ENCODE measurements at regions not wholly inside any gene's neighbourhood (a gene's known extent, or its start where the extent isn't known, plus 50 kb on each side); places are given as distances from the start of the nearest gene placed in this dataset.
A peak's percentile ranks its signal among the peaks of the same experiment; 100 is the strongest.

GRCh38 chr14:80323038-80323665 lies 111.8 kb upstream of the DIO2 start:
- Mint-ChIP-seq H3K4me1 (ENCODE audit: low read depth) (no peaks in the 10 kb centered on the region), H3K27me3 (ENCODE audit: insufficient read depth) (no peaks in the 10 kb centered on the region), H3K4me3 (no peak overlapping the region), H3K9me3 (no peaks in the 10 kb centered on the region), H3K27ac (no peak overlapping the region), H3K36me3 (ENCODE audit: low read depth) (no peaks in the 10 kb centered on the region)
- DNase-seq: no peak
- TF ChIP-seq CTCF (IDR thresholded peaks at IDR 0.05): no peak

GRCh38 chr14:80316441-80316840 lies 105.1 kb upstream of the DIO2 start:
- Mint-ChIP-seq H3K27me3 (ENCODE audit: insufficient read depth) (no peaks in the 10 kb centered on the region), H3K4me1 (ENCODE audit: low read depth) (peaks cover 26% of the 10 kb centered on the region), H3K27ac (peak overlapping the region; percentile 72; the same call in 1 of the 2 replicates), H3K4me3 (peak overlapping the region; percentile 16; the same call in 1 of the 2 replicates), H3K36me3 (ENCODE audit: low read depth) (no peaks in the 10 kb centered on the region), H3K9me3 (no peaks in the 10 kb centered on the region)
- no peak for DNase-seq
- TF ChIP-seq CTCF (IDR thresholded peaks at IDR 0.05): no peak

- DNase-seq: peak; percentile 13
- no peak for TF ChIP-seq CTCF (IDR thresholded peaks at IDR 0.05)
- Mint-ChIP-seq H3K27ac (peak overlapping the region; percentile 72; the same call in 1 of the 2 replicates), H3K4me3 (peak overlapping the region; percentile 16), H3K27me3 (ENCODE audit: insufficient read depth) (no peaks in the 10 kb centered on the region), H3K4me1 (ENCODE audit: low read depth) (peaks cover 26% of the 10 kb centered on the region), H3K36me3 (ENCODE audit: low read depth) (no peaks in the 10 kb centered on the region), H3K9me3 (no peaks in the 10 kb centered on the region)
Measured at GRCh38 chr14:80315681-80316080, 104.4 kb upstream of the DIO2 start.

GRCh38 chr14:80313806-80314205 lies 102.5 kb upstream of the DIO2 start:
- no peak for TF ChIP-seq CTCF (IDR thresholded peaks at IDR 0.05)
- no peak overlapping the region for H3K4me3 Mint-ChIP-seq

GRCh38 chr14:80310938-80311750 lies 99.8 kb upstream of the DIO2 start:
- no peak for TF ChIP-seq CTCF (IDR thresholded peaks at IDR 0.05)
- Mint-ChIP-seq H3K4me1 (ENCODE audit: low read depth) (peaks cover 16% of the 10 kb centered on the region), H3K27ac (no peak overlapping the region), H3K9me3 (no peaks in the 10 kb centered on the region), H3K4me3 (no peak overlapping the region), H3K27me3 (ENCODE audit: insufficient read depth) (no peaks in the 10 kb centered on the region), H3K36me3 (ENCODE audit: low read depth) (no peaks in the 10 kb centered on the region)
- DNase-seq: no peak

More at GRCh38 chr14:80313806-80314205, 102.5 kb upstream of the DIO2 start:
- DNase-seq: no peak
- Mint-ChIP-seq H3K36me3 (ENCODE audit: low read depth) (no peaks in the 10 kb centered on the region), H3K27ac (no peak overlapping the region), H3K4me1 (ENCODE audit: low read depth) (peaks cover 26% of the 10 kb centered on the region), H3K9me3 (no peaks in the 10 kb centered on the region), H3K27me3 (ENCODE audit: insufficient read depth) (no peaks in the 10 kb centered on the region)
